ENCODE measurements at regions not wholly inside any gene's neighbourhood (a gene's known extent, or its start where the extent isn't known, plus 50 kb on each side); places are given as distances from the start of the nearest gene placed in this dataset.

DNA sequence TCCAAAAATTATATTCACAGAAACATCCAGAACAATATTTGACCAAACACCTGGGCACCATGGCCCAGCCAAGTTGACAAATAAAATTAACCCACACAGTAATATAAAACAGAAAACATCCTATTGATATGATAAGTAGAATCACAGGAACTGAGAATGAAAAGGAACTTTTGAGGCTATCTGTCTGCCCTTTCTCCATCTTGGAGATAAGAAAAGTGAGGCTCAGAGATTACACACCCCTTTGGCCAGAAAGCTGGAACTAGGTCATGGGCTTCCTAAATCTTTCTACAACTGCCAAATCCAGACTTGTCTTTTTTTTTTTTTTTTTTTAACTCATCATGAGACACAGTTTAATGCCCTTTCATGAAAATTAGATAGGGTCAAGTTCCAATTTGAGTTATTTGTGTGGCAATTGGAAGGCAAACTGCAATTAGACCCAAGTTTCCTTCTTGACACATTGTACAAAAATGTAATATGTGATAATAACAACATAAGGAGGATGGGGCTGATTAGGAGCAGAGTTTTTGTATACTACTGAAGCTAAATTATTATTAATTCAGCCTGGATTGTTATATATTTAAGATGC lies 137.2 kb downstream of the RPL22L1 start:
- TF ChIP-seq EP300 (IDR thresholded peaks at IDR 0.05) = no peak
- TF ChIP-seq, protein P1, sequence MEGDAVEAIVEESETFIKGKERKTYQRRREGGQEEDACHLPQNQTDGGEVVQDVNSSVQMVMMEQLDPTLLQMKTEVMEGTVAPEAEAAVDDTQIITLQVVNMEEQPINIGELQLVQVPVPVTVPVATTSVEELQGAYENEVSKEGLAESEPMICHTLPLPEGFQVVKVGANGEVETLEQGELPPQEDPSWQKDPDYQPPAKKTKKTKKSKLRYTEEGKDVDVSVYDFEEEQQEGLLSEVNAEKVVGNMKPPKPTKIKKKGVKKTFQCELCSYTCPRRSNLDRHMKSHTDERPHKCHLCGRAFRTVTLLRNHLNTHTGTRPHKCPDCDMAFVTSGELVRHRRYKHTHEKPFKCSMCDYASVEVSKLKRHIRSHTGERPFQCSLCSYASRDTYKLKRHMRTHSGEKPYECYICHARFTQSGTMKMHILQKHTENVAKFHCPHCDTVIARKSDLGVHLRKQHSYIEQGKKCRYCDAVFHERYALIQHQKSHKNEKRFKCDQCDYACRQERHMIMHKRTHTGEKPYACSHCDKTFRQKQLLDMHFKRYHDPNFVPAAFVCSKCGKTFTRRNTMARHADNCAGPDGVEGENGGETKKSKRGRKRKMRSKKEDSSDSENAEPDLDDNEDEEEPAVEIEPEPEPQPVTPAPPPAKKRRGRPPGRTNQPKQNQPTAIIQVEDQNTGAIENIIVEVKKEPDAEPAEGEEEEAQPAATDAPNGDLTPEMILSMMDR (IDR thresholded peaks at IDR 0.05) = no peak
- no peak for TF ChIP-seq POLR2A (IDR thresholded peaks at IDR 0.05)
- no peak for TF ChIP-seq POLR2AphosphoS5 (IDR thresholded peaks at IDR 0.05)

Data from upper lobe of left lung (tissue), 4 donors.